IMR-90 (cell line): ENCODE measurements at regions not wholly inside any gene's neighbourhood (a gene's known extent, or its start where the extent isn't known, plus 50 kb on each side); places are given as distances from the start of the nearest gene placed in this dataset.

Experiments used
- ATAC-seq: fragments of 200-7000 bp; cut with Tn5 transposase; 2 replicates; pipeline ENCODE4 v1.9.1; 2020; ENCODE audit warnings: low read depth, mild to moderate bottlenecking, moderate library complexity
- BruUV-seq: library from RNA; stranded (reverse); fragments of 400-500 nt; replicated peaks from 2 replicates; lab custom pipeline; 2021; lab: Mats Ljungman, UMichigan
- CTCF ChIA-PET: fragments of 300-600 bp; formaldehyde crosslinking; extraction: SDS; loops from one replicate; lab custom pipeline; 2021; ENCODE audit warnings: antibody characterized with exemption; lab: Yijun Ruan, JAX
- POLR2A ChIA-PET: fragments of 300-600 bp; sonication (Branson Sonifier 250); formaldehyde crosslinking; loops from one replicate; lab custom pipeline; 2022; ENCODE audit warnings: antibody characterized with exemption; ENCODE audit not compliant: unreplicated experiment; lab: Charles Lee
- DNase-seq: peaks from one replicate; pipeline ENCODE4 v3.0.0; 2013
- H2AFZ ChIP-seq: replicated peaks from 2 replicates; pipeline ENCODE3; 2013; ENCODE audit warnings: low read length, mild to moderate bottlenecking; ENCODE audit not compliant: poor library complexity
- H2AK5ac ChIP-seq: 2 replicates; pipeline ENCODE4 v1.6.1; 2013; ENCODE audit warnings: low read depth, low read length, inconsistent platforms
- H2AK9ac ChIP-seq: replicated peaks from 2 replicates; pipeline ENCODE3; 2013; ENCODE audit warnings: mild to moderate bottlenecking, low read depth, low read length, moderate library complexity; ENCODE audit not compliant: poor library complexity
- H2BK120ac ChIP-seq: 2 replicates; pipeline ENCODE4 v1.6.1; 2013; ENCODE audit warnings: low read depth, low read length, inconsistent platforms
- H2BK15ac ChIP-seq: 3 replicates; pipeline ENCODE4 v1.6.1; 2013; ENCODE audit warnings: low read depth, low read length, inconsistent platforms
- H2BK20ac ChIP-seq: 2 replicates; pipeline ENCODE4 v1.6.1; 2013; ENCODE audit warnings: low read depth, mild to moderate bottlenecking, inconsistent platforms, low read length, moderate library complexity
- H2BK5ac ChIP-seq: 2 replicates; pipeline ENCODE4 v1.6.1; 2013; ENCODE audit warnings: mild to moderate bottlenecking, low read depth, low read length, inconsistent platforms; ENCODE audit not compliant: poor library complexity, severe bottlenecking
- H3K14ac ChIP-seq: replicated peaks from 2 replicates; pipeline ENCODE4 v1.6.1; 2013; ENCODE audit warnings: low read depth, low read length, inconsistent platforms
- H3K18ac ChIP-seq: 2 replicates; pipeline ENCODE4 v1.6.1; 2013; ENCODE audit warnings: low read depth, low read length, control low read depth
- H3K23ac ChIP-seq: 2 replicates; pipeline ENCODE4 v1.6.1; 2013; ENCODE audit warnings: low read depth, low read length, inconsistent platforms
- H3K27ac ChIP-seq: 2 replicates; pipeline ENCODE4 v1.5.1; 2013; ENCODE audit warnings: mild to moderate bottlenecking, control low read depth, low read length; ENCODE audit not compliant: insufficient read depth
- H3K27me3 ChIP-seq: 2 replicates; pipeline ENCODE4 v1.6.1; 2013; ENCODE audit warnings: low read length; ENCODE audit not compliant: control insufficient read depth, insufficient read depth
- H3K36me3 ChIP-seq: 2 replicates; pipeline ENCODE4 v1.6.1; 2013; ENCODE audit warnings: low read length, mixed read lengths; ENCODE audit not compliant: control insufficient read depth, insufficient read depth
- H3K4ac ChIP-seq: 2 replicates; pipeline ENCODE4 v1.6.1; 2013; ENCODE audit warnings: low read depth, low read length, inconsistent platforms
- H3K4me1 ChIP-seq: 2 replicates; pipeline ENCODE4 v1.6.1; 2013; ENCODE audit warnings: low read length, mixed read lengths; ENCODE audit not compliant: control insufficient read depth, insufficient read depth
- H3K4me2 ChIP-seq: 2 replicates; pipeline ENCODE4 v1.6.1; 2013; ENCODE audit warnings: low read depth, mild to moderate bottlenecking, control low read depth, low read length, moderate library complexity
- H3K4me3 ChIP-seq: 2 replicates; pipeline ENCODE4 v1.5.1; 2013; ENCODE audit warnings: low read depth, mild to moderate bottlenecking, control low read depth, low read length, moderate library complexity; ENCODE audit not compliant: insufficient read depth
- H3K56ac ChIP-seq: 2 replicates; pipeline ENCODE4 v1.6.1; 2013; ENCODE audit warnings: low read length, inconsistent platforms; ENCODE audit not compliant: insufficient read depth; ENCODE audit errors: extremely low read depth
- H3K79me1 ChIP-seq, 2 experiments: 2 replicates each; pipeline ENCODE4 v1.6.1; 2013; ENCODE audit warnings: low read length in 2 of 2, inconsistent platforms in 1 of 2, low read depth in 1 of 2
- H3K9ac ChIP-seq: 2 replicates; pipeline ENCODE4 v1.6.1; 2013; ENCODE audit warnings: low read depth, low read length, control low read depth
- H3K9me1 ChIP-seq: 2 replicates; pipeline ENCODE4 v1.6.1; 2013; ENCODE audit warnings: low read length, inconsistent platforms; ENCODE audit not compliant: insufficient read depth
- H3K9me3 ChIP-seq: 2 replicates; pipeline ENCODE4 v1.6.1; 2013; ENCODE audit warnings: low read length; ENCODE audit not compliant: control insufficient read depth, insufficient read depth
- H4K20me1 ChIP-seq: 2 replicates; pipeline ENCODE4 v1.6.1; 2013; ENCODE audit warnings: low read length, inconsistent platforms; ENCODE audit not compliant: insufficient read depth
- H4K5ac ChIP-seq: 2 replicates; pipeline ENCODE4 v1.6.1; 2013; ENCODE audit warnings: mild to moderate bottlenecking, low read depth, low read length, control low read depth
- H4K8ac ChIP-seq, 2 experiments: 2 replicates each; pipeline ENCODE4 v1.6.1; 2013; ENCODE audit warnings: low read depth in 2 of 2, low read length in 2 of 2, control low read depth in 1 of 2, inconsistent platforms in 1 of 2
- H4K91ac ChIP-seq: 2 replicates; pipeline ENCODE4 v1.6.1; 2013; ENCODE audit warnings: low read depth, low read length, inconsistent platforms; ENCODE audit not compliant: insufficient read depth
- MAZ ChIP-seq: IDR thresholded peaks from 2 replicates; pipeline ENCODE4 v1.6.1; 2012; ENCODE audit warnings: low read depth, mild to moderate bottlenecking, low read length, improper control_type of control experiment, moderate library complexity, borderline replicate concordance
- WGBS, 2 experiments: methylation state at CpG; one replicate each; pipeline versions ENCODE4 v1.1.5 to v1.1.7; 2013; ENCODE audit warnings: missing lambda C conversion rate in 2 of 2; ENCODE audit not compliant: insufficient read length in 1 of 2; ENCODE audit errors: extremely low coverage in 2 of 2; 5-methylcytosine and 5-hydroxymethylcytosine counted together
- dilution Hi-C: fragments of 300-500 bp; cut with HindIII; formaldehyde crosslinking; loops from one replicate; pipeline ENCODE4 v1.14.3; 2018; ENCODE audit warnings: low sequenced_read_pairs; ENCODE audit not compliant: unreplicated experiment
- in situ Hi-C: fragments of 300-500 bp; cut with MboI; formaldehyde crosslinking; loops from 3 replicates; pipeline ENCODE4 v1.14.3; 2019; ENCODE audit warnings: low sequenced_read_pairs, inconsistent platforms, mixed read lengths
- intact Hi-C: fragments of 100-400 bp; cut with micrococcal nuclease; formaldehyde crosslinking; loops from 2 replicates; pipeline ENCODE4 v1.10.0; 2022
- TF ChIP-seq, protein P1 (sequence below): fragments of 150-350 bp; IDR thresholded peaks from 2 replicates; pipeline ENCODE4 v1.6.1; 2016; ENCODE audit warnings: low read depth, mild to moderate bottlenecking, low read length, moderate library complexity, borderline replicate concordance

DNA sequence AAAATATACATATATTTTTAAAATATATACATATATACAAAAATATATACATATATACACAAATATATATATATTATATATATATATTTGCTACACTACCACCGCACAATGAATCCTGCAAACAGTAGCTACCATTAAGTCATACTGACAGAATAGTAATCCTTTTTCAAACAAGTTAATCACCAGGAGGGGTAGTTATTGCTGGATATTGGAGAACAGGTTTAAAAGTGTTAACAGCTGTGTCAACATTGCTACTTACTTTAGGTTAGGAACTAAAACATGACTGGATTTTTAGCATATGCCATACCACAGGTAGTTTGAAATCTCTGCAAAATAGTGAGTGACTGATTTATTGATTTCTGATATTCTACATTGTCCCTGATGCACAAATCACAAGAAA, 529.1 kb upstream of the CDH7 start:
- no peak overlapping the region for H3K23ac ChIP-seq
- H2BK5ac ChIP-seq = no peak overlapping the region
- BruUV-seq = no TSS peak
- no peaks in the 10 kb centered on the region for H3K36me3 ChIP-seq
- dilution Hi-C loops (no loop called here), intact Hi-C loops (loop anchor here (10.0 kb wide), 1 partner anchor 527 kb away; no protein-coding TSS in a partner anchor), in situ Hi-C loops (no loop called here)
- H4K5ac ChIP-seq = no peak overlapping the region
- no peak overlapping the region for H4K91ac ChIP-seq
- TF ChIP-seq, protein P1, sequence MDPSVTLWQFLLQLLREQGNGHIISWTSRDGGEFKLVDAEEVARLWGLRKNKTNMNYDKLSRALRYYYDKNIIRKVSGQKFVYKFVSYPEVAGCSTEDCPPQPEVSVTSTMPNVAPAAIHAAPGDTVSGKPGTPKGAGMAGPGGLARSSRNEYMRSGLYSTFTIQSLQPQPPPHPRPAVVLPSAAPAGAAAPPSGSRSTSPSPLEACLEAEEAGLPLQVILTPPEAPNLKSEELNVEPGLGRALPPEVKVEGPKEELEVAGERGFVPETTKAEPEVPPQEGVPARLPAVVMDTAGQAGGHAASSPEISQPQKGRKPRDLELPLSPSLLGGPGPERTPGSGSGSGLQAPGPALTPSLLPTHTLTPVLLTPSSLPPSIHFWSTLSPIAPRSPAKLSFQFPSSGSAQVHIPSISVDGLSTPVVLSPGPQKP = no peak
- no peak for TF ChIP-seq MAZ
- no peaks in the 10 kb centered on the region for H3K9me1 ChIP-seq
- H3K4me3 ChIP-seq = no peak overlapping the region
- no peak overlapping the region for H2BK120ac ChIP-seq
- no peak overlapping the region for H3K4me2 ChIP-seq
- H3K9ac ChIP-seq = no peak overlapping the region
- no peak overlapping the region for H3K4ac ChIP-seq
- no peak overlapping the region for H2AK5ac ChIP-seq
- no peak overlapping the region for H3K27ac ChIP-seq
- no peak overlapping the region for H2AFZ ChIP-seq
- DNase-seq (no peak), ATAC-seq (no peak)
- CTCF ChIA-PET = no interaction called here
- no peak overlapping the region for H3K14ac ChIP-seq
- WGBS, 2 experiments = no CpG with 5 or more reads among the region's 1 CpG
- H3K9me3 ChIP-seq = peaks cover 6% of the 10 kb centered on the region; the same call in 1 of the 2 replicates
- H4K20me1 ChIP-seq = no peaks in the 10 kb centered on the region
- H2AK9ac ChIP-seq = no peak overlapping the region
- no peak overlapping the region for H4K8ac ChIP-seq
- no peaks in the 10 kb centered on the region for H3K79me1 ChIP-seq
- no peak overlapping the region for H3K18ac ChIP-seq
- no peak overlapping the region for H3K56ac ChIP-seq
- POLR2A ChIA-PET = no interaction called here
- no peak overlapping the region for H2BK20ac ChIP-seq
- H2BK15ac ChIP-seq = no peak overlapping the region
- H3K4me1 ChIP-seq = no peaks in the 10 kb centered on the region
- H3K27me3 ChIP-seq = no peaks in the 10 kb centered on the region
